ENCODE measurements at regions not wholly inside any gene's neighbourhood (a gene's known extent, or its start where the extent isn't known, plus 50 kb on each side); places are given as distances from the start of the nearest gene placed in this dataset.

DNA sequence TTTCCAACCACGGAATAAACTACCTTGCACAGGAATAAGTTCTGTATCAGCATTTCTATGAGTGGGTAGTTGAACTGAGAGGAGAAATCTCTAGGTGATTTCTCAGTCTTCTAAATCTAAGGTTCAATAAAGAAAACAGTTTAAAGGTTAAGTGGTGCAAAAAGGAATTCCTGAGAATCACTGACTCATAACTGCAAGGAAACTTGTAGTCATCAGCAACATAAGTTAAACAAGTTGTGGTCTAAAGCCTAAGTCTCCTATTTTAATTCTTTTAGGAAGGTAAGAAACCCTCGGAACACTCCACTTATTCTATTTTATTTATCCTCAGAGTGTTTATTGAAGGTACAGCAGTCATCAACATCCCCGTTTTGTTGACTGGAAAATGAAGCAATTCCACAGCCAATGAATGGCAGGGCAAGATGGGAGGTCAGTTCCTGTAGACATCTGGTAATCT, 92.4 kb upstream of the PIK3CG start:
- FAIRE-seq = no peak
- DNase-seq (ENCODE audit: insufficient read length, low spot score) = no peak
- TF ChIP-seq, protein P1, sequence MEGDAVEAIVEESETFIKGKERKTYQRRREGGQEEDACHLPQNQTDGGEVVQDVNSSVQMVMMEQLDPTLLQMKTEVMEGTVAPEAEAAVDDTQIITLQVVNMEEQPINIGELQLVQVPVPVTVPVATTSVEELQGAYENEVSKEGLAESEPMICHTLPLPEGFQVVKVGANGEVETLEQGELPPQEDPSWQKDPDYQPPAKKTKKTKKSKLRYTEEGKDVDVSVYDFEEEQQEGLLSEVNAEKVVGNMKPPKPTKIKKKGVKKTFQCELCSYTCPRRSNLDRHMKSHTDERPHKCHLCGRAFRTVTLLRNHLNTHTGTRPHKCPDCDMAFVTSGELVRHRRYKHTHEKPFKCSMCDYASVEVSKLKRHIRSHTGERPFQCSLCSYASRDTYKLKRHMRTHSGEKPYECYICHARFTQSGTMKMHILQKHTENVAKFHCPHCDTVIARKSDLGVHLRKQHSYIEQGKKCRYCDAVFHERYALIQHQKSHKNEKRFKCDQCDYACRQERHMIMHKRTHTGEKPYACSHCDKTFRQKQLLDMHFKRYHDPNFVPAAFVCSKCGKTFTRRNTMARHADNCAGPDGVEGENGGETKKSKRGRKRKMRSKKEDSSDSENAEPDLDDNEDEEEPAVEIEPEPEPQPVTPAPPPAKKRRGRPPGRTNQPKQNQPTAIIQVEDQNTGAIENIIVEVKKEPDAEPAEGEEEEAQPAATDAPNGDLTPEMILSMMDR (IDR thresholded peaks at IDR 0.05; ENCODE audit: insufficient read depth, missing control alignments) = no peak

- FAIRE-seq = no peak
- DNase-seq (ENCODE audit: insufficient read length, low spot score) = no peak
- TF ChIP-seq, protein P1 (IDR thresholded peaks at IDR 0.05; ENCODE audit: insufficient read depth, missing control alignments) = no peak
Measured at GRCh38 chr7:106773228-106773627, 91.9 kb upstream of the PIK3CG start.

DNA sequence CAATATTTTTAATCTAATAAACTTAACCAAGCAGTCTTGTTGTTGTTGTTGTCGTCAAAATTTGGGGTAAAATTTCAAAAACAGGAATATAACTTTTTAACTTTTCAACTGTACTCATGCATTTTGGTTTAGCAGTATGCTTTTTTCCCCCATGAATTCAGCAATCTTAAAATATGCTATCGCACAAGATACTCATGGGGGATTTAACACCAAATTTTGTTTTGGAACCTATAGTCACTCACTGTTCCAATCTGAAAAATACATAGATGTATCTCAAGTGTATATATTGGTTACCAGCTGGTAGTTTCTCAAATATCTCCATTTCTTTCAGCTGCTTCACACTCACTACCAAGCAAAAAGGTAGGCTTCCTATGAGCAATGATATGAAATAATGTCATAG, 91.4 kb upstream of the PIK3CG start:
- DNase-seq (ENCODE audit: insufficient read length, low spot score) (no peak), FAIRE-seq (no peak)
- TF ChIP-seq, protein P1 (IDR thresholded peaks at IDR 0.05; ENCODE audit: insufficient read depth, missing control alignments) = no peak

DNA sequence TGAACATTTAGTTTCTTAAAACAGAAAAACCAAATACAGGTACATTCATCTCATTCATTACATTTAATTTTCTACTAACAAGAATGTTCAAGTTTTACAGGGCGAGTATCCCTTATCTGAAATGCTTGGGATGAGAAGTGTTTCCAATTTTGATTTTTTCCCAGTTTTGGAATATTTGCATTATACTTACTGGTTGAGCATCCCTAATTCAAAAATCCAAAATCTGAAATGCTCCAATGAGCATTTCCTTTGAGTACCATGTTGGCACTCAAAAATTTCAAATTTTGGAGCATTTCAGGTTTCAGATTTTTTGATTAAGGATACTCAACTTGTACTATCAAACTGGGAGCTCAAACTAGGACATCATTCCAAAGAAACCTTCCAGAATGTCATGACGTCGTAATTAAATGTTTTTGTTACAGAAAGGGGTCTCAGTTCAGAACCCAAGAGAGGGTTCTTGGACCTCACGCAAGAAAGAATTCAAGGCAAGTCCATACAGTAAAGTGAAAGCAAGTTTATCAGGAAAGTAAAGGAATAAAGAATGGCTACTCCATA, 90.8 kb upstream of the PIK3CG start:
- no peak for FAIRE-seq
- no peak for DNase-seq (ENCODE audit: insufficient read length, low spot score)
- TF ChIP-seq, protein P1 (IDR thresholded peaks at IDR 0.05; ENCODE audit: insufficient read depth, missing control alignments) = no peak

DNA sequence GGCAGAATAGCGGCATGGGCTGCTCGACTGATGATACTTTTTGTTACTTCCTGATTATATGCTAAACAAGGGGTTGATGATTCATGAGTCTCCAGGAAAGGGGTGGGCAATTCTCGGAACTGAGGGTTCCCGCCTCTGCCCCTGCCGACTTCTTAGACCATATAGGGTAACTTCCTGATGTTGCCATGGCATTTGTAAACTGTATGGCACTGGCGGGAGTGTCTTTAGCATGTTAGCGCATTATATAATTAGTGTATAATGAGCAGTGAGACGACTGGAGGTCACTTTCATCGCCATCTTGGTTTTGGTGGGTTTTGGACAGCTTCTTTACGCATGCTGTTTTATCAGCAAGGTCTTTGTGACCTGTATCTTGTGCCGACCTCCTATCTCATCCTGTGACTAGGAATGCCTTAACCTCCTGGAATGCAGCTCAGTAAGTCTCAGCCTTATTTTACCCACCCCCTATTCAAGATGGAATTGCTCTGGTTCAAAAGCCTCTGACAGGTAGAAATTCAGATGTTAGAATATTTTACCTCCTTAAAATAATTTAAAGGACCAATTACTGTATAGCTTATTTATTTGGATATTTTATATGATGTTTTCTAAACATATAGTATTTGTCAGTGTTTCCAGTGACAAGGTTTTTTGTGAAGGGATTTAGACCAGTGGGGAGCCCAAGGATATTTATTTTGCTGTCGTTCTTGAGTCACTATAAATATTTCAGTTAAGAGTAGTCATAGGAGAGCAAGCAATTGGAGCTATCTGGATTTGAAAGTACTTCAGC, 90.1 kb upstream of the PIK3CG start:
- FAIRE-seq (no peak), DNase-seq (ENCODE audit: insufficient read length, low spot score) (no peak)
- TF ChIP-seq, protein P1 (IDR thresholded peaks at IDR 0.05; ENCODE audit: insufficient read depth, missing control alignments) = no peak

DNA sequence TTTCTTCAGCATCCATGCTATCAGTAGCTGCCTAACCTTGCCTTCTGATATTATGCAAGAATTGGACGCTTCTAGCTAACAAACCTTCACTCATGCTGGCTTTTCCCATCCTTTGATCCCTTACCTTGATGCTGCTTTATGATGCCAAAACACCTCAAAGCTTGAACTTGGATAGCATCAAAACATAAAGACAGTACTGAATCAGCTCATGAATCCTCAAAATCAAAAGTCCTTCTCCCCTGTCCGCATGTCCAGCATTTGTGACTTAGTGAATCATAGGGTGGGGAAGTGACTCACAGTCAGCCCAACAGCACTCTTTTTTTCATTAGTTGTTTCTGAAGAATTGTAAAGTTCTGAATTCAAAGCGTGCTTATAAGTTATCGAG, 89.5 kb upstream of the PIK3CG start:
- DNase-seq (ENCODE audit: insufficient read length, low spot score) (no peak), FAIRE-seq (no peak)
- TF ChIP-seq, protein P1 (IDR thresholded peaks at IDR 0.05; ENCODE audit: insufficient read depth, missing control alignments) = no peak

DNA sequence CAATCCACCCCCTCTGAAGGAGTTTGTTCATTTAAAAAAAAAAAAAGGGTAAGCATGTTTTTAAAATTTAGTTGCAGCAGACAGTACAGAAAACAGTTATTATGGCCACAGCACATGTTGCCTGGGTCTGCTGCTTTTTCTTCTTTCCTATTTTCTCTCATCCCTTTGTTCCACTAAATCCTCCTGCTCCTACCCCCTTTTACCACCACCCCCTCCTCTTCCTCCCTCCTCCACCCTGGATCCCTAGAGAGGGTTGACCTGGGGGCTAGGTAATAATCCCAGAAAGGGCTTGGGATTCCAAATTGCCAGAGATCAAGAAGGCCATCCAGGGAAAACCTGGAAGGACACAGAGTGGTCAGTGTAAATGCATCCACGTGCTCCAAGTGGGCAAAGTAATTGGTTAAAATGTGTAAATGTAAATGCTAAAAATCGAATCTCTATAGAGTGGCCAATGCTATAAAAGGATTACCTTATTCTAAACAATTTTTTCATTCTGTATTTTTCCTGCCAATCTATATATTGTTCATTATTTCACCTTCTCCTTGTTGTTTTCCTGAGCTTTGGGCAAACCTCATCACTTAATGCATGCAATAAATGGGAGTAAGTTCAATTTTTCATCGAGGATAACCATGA, 89.0 kb upstream of the PIK3CG start:
- TF ChIP-seq, protein P1 (IDR thresholded peaks at IDR 0.05; ENCODE audit: insufficient read depth, missing control alignments) = no peak
- no peak for DNase-seq (ENCODE audit: insufficient read length, low spot score)
- no peak for FAIRE-seq
